ENCODE measurements at regions not wholly inside any gene's neighbourhood (a gene's known extent, or its start where the extent isn't known, plus 50 kb on each side); places are given as distances from the start of the nearest gene placed in this dataset.

GRCh38 chr2:156145976-156146375, 186.5 kb downstream of the NR4A2 start:
- no peaks in the 10 kb centered on the region for H3K27me3 ChIP-seq (ENCODE audit: insufficient read depth)
- TF ChIP-seq YY1 (IDR thresholded peaks at IDR 0.05; ENCODE audit: low read depth) (no peak), TAF1 (IDR thresholded peaks at IDR 0.05; ENCODE audit: borderline replicate concordance, low read depth, low read length) (no peak), RCOR1 (IDR thresholded peaks at IDR 0.05; ENCODE audit: low read length) (no peak), NRF1 (IDR thresholded peaks at IDR 0.05; ENCODE audit: low read depth, low read length) (no peak), RXRA (IDR thresholded peaks at IDR 0.05; ENCODE audit: borderline replicate concordance, low read depth) (no peak), ELF1 (IDR thresholded peaks at IDR 0.05) (no peak), EZH2phosphoT487 (IDR thresholded peaks at IDR 0.05; ENCODE audit: borderline replicate concordance, low read depth) (no peak), JUND (IDR thresholded peaks at IDR 0.05) (no peak), PBX3 (IDR thresholded peaks at IDR 0.05) (no peak), TEAD4 (IDR thresholded peaks at IDR 0.05; ENCODE audit: borderline replicate concordance, insufficient read depth) (no peak), REST (IDR thresholded peaks at IDR 0.05; ENCODE audit: low read depth, low read length) (no peak)
- no peak for DNase-seq
- H3K9me2 ChIP-seq, result no peaks in the 10 kb centered on the region
- 15% methylated on average over 3 of the region's 3 CpGs for WGBS (ENCODE audit: low lambda C conversion rate)
- no peaks in the 10 kb centered on the region for H3K36me3 ChIP-seq (replicated peaks in 1 of 2; ENCODE audit: control insufficient read depth in 1 of 2, insufficient read depth in 2 of 2, low read length in 1 of 2)
- ChIA-PET CTCF (interaction anchor here (0.9 kb wide), 1 partner anchor 58 kb away, joined by 3 read pairs; no protein-coding TSS in a partner anchor), POLR2A (no interaction called here)
- H3K9me3 ChIP-seq, result no peaks in the 10 kb centered on the region
- no peak overlapping the region for H2AFZ ChIP-seq (ENCODE audit: low read depth)
- no peak overlapping the region for H3K4me2 ChIP-seq
- H3K4me1 ChIP-seq (ENCODE audit: control insufficient read depth in 1 of 2, insufficient read depth in 2 of 2, low read depth in 1 of 2, low read length in 1 of 2), result no peaks in the 10 kb centered on the region
- H3K79me2 ChIP-seq (ENCODE audit: insufficient read depth), result no peaks in the 10 kb centered on the region
- no peak overlapping the region for H3K27ac ChIP-seq (ENCODE audit: low read depth in 2 of 2, low read length in 1 of 2)
- no peak overlapping the region for H3K9ac ChIP-seq
- no peak overlapping the region for H3K4me3 ChIP-seq (ENCODE audit: low read depth in 2 of 2, low read length in 1 of 2)
- H4K20me1 ChIP-seq (ENCODE audit: insufficient read depth), result no peaks in the 10 kb centered on the region
- H3F3A ChIP-seq (replicated peaks; ENCODE audit: insufficient read depth), result no peaks in the 10 kb centered on the region

GRCh38 chr2:156145469-156145868, 187.1 kb downstream of the NR4A2 start:
- DNase-seq, result no peak
- Histone ChIP-seq H3K9me3 (no peaks in the 10 kb centered on the region), H3K4me3 (ENCODE audit: low read depth in 2 of 2, low read length in 1 of 2) (no peak overlapping the region), H3K79me2 (ENCODE audit: insufficient read depth) (no peaks in the 10 kb centered on the region), H3K4me2 (no peak overlapping the region), H3K27ac (ENCODE audit: low read depth in 2 of 2, low read length in 1 of 2) (no peak overlapping the region), H3K36me3 (replicated peaks in 1 of 2; ENCODE audit: control insufficient read depth in 1 of 2, insufficient read depth in 2 of 2, low read length in 1 of 2) (no peaks in the 10 kb centered on the region), H4K20me1 (ENCODE audit: insufficient read depth) (no peaks in the 10 kb centered on the region), H2AFZ (ENCODE audit: low read depth) (no peak overlapping the region), H3K4me1 (ENCODE audit: control insufficient read depth in 1 of 2, insufficient read depth in 2 of 2, low read depth in 1 of 2, low read length in 1 of 2) (no peaks in the 10 kb centered on the region), H3F3A (replicated peaks; ENCODE audit: insufficient read depth) (no peaks in the 10 kb centered on the region), H3K9ac (no peak overlapping the region), H3K9me2 (no peaks in the 10 kb centered on the region), H3K27me3 (ENCODE audit: insufficient read depth) (no peaks in the 10 kb centered on the region)
- POLR2A ChIA-PET, result no interaction called here
- WGBS (ENCODE audit: low lambda C conversion rate), result 6% methylated on average over 3 of the region's 3 CpGs
- CTCF ChIA-PET, result no interaction called here
- TF ChIP-seq MAX (IDR thresholded peaks at IDR 0.05; ENCODE audit: low read depth) (no peak), ZBTB33 (IDR thresholded peaks at IDR 0.05; ENCODE audit: borderline replicate concordance, low read depth) (no peak), YY1 (IDR thresholded peaks at IDR 0.05; ENCODE audit: low read depth) (no peak), RCOR1 (IDR thresholded peaks at IDR 0.05; ENCODE audit: low read length) (no peak), IRF3 (IDR thresholded peaks at IDR 0.05; ENCODE audit: low read depth, low read length) (no peak), EZH2phosphoT487 (IDR thresholded peaks at IDR 0.05; ENCODE audit: borderline replicate concordance, low read depth) (no peak), GABPA (IDR thresholded peaks at IDR 0.05; ENCODE audit: low read depth) (no peak), CHD2 (IDR thresholded peaks at IDR 0.05; ENCODE audit: low read length, partially characterized antibody) (no peak), TCF12 (IDR thresholded peaks at IDR 0.05) (no peak), FOXJ3 (CRISPR knock-in tag; IDR thresholded peaks at IDR 0.05) (no peak), TAF1 (IDR thresholded peaks at IDR 0.05; ENCODE audit: borderline replicate concordance, low read depth, low read length) (no peak)
